ENCODE measurements at regions not wholly inside any gene's neighbourhood (a gene's known extent, or its start where the extent isn't known, plus 50 kb on each side); places are given as distances from the start of the nearest gene placed in this dataset.

DNA sequence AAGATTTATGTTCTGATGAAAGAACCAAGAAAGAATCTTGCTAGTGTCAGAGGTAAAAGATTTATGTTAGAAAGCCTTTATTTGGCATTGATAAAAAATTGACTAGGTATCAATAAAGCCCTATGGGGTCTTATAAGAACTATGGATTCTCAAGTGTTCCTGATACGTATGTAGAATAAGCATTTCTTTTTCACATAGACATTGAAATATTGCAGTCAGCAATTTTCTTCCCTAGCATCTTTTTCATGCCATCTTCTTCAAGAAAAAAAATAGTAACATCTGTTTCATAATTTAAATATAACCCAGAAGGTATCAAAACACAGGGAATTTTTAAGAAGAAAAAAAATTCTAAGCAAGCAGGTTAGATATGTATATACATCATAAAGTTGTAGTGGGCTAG lies 230.6 kb downstream of the CENPW start:
- no peaks in the 10 kb centered on the region for H3K27me3 Mint-ChIP-seq
- peaks cover 0 to 14% (median 8%) of the 10 kb centered on the region in 3 donors for H3K9me3 Mint-ChIP-seq
- Histone ChIP-seq H3K36me3 (ENCODE audit: control insufficient read depth in 2 of 2, extremely low read depth in 1 of 2, insufficient read depth in 1 of 2, low read length in 1 of 2) (no peaks in the 10 kb centered on the region), H3K27ac (ENCODE audit: low read length) (no peak overlapping the region), H3K4me3 (ENCODE audit: control insufficient read depth in 1 of 2, extremely low read depth in 1 of 2, low read length in 1 of 2) (no peak overlapping the region), H3K9me3 (no peaks in the 10 kb centered on the region), H3K27me3 (replicated peaks in 1 of 2; ENCODE audit: control insufficient read depth in 2 of 2, extremely low read depth in 1 of 2, insufficient read depth in 2 of 2, low read length in 1 of 2) (no peaks in the 10 kb centered on the region), H3K4me1 (ENCODE audit: control insufficient read depth in 1 of 2, extremely low read depth in 1 of 2, insufficient read depth in 2 of 2, low read length in 2 of 2) (no peaks in the 10 kb centered on the region)
- H3K4me3 Mint-ChIP-seq: no peak overlapping the region
- no peak for ATAC-seq (replicated peaks in 1 of 4)
- no peak for DNase-seq
- POLR2A ChIA-PET: no interaction called here
- CTCF ChIA-PET: no interaction called here
- no CpG with 5 or more reads among the region's 1 CpG for WGBS (ENCODE audit: insufficient coverage)
- H3K36me3 Mint-ChIP-seq: no peaks in the 10 kb centered on the region
- no peak overlapping the region for H3K27ac Mint-ChIP-seq
- no peaks in the 10 kb centered on the region for H3K4me1 Mint-ChIP-seq

DNA sequence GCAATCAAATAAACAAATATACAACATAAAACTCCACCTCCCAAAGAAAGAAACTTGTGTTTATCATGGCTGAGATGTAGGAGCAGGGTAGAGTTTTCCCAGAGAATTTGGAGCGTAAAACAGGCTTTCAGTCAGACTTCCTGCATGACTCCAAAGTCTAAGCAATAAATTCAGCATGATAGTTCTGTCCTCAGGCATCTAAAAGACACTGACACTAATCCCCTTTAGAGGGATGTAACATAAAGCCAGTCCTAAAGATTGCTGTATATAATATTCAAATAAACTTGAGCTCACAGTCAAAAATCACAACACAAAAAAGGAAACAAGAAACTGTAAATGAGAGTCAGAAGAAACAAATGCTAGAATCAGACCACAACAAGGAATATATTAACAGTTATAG lies 234.4 kb downstream of the CENPW start:
- DNase-seq (no peak), ATAC-seq (replicated peaks in 1 of 4) (no peak)
- Histone ChIP-seq H3K4me1 (ENCODE audit: control insufficient read depth in 1 of 2, extremely low read depth in 1 of 2, insufficient read depth in 2 of 2, low read length in 2 of 2) (no peaks in the 10 kb centered on the region), H3K36me3 (ENCODE audit: control insufficient read depth in 2 of 2, extremely low read depth in 1 of 2, insufficient read depth in 1 of 2, low read length in 1 of 2) (no peaks in the 10 kb centered on the region), H3K27me3 (replicated peaks in 1 of 2; ENCODE audit: control insufficient read depth in 2 of 2, extremely low read depth in 1 of 2, insufficient read depth in 2 of 2, low read length in 1 of 2) (no peaks in the 10 kb centered on the region), H3K4me3 (ENCODE audit: control insufficient read depth in 1 of 2, extremely low read depth in 1 of 2, low read length in 1 of 2) (no peak overlapping the region), H3K9me3 (no peaks in the 10 kb centered on the region), H3K27ac (ENCODE audit: low read length) (no peak overlapping the region)
- POLR2A ChIA-PET: interaction anchor here in 1 of 2 donors (0.7 kb wide), 1 partner anchor 138 kb away, joined by 6 read pairs; no protein-coding TSS in a partner anchor
- peaks cover 0 to 4% (median 3%) of the 10 kb centered on the region in 3 donors for H3K9me3 Mint-ChIP-seq
- H3K27ac Mint-ChIP-seq: no peak overlapping the region
- no peaks in the 10 kb centered on the region for H3K36me3 Mint-ChIP-seq
- no peaks in the 10 kb centered on the region for H3K27me3 Mint-ChIP-seq
- CTCF ChIA-PET: no interaction called here
- no peak overlapping the region for H3K4me3 Mint-ChIP-seq
- no CpG with 5 or more reads among the region's 1 CpG for WGBS (ENCODE audit: insufficient coverage)
- no peaks in the 10 kb centered on the region for H3K4me1 Mint-ChIP-seq

DNA sequence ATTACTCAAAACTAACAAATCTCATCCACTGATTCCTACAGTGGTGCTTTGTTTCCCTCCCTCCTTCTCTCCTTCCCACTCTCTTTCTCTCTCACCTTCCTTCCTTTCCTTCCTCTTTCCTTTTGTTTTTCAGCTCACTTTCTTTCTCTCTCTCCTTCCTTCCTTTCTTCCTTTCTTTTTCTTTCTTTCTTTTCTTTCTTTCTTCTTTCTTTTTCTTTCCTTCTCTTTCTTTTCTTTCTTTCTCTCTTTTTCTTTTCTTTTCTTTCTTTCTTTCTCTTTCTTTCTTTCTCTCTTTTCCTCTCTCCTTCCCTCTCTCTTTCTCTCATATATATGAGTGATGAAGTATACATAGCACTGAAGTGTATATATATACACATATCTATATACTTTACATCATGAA lies 241.4 kb downstream of the CENPW start:
- DNase-seq: no peak
- H3K9me3 Mint-ChIP-seq: peaks cover 0 to 3% (median 3%) of the 10 kb centered on the region in 3 donors
- H3K36me3 Mint-ChIP-seq: no peaks in the 10 kb centered on the region
- ChIA-PET POLR2A (interaction anchor here in 1 of 2 donors (0.6 kb wide), 1 partner anchor 104 kb away, joined by 4 read pairs; no protein-coding TSS in a partner anchor), CTCF (interaction anchor here in 1 of 2 donors (0.6 kb wide), 1 partner anchor 361 kb away, joined by 9 read pairs; no protein-coding TSS in a partner anchor)
- Histone ChIP-seq H3K27me3 (replicated peaks in 1 of 2; ENCODE audit: control insufficient read depth in 2 of 2, extremely low read depth in 1 of 2, insufficient read depth in 2 of 2, low read length in 1 of 2) (no peaks in the 10 kb centered on the region), H3K9me3 (no peaks in the 10 kb centered on the region), H3K4me3 (ENCODE audit: control insufficient read depth in 1 of 2, extremely low read depth in 1 of 2, low read length in 1 of 2) (no peak overlapping the region), H3K4me1 (ENCODE audit: control insufficient read depth in 1 of 2, extremely low read depth in 1 of 2, insufficient read depth in 2 of 2, low read length in 2 of 2) (no peaks in the 10 kb centered on the region), H3K27ac (ENCODE audit: low read length) (no peak overlapping the region), H3K36me3 (ENCODE audit: control insufficient read depth in 2 of 2, extremely low read depth in 1 of 2, insufficient read depth in 1 of 2, low read length in 1 of 2) (no peaks in the 10 kb centered on the region)
- H3K4me1 Mint-ChIP-seq: no peaks in the 10 kb centered on the region
- ATAC-seq (replicated peaks in 1 of 4): no peak
- no peaks in the 10 kb centered on the region for H3K27me3 Mint-ChIP-seq
- H3K4me3 Mint-ChIP-seq: no peak overlapping the region
- no peak overlapping the region for H3K27ac Mint-ChIP-seq

DNA sequence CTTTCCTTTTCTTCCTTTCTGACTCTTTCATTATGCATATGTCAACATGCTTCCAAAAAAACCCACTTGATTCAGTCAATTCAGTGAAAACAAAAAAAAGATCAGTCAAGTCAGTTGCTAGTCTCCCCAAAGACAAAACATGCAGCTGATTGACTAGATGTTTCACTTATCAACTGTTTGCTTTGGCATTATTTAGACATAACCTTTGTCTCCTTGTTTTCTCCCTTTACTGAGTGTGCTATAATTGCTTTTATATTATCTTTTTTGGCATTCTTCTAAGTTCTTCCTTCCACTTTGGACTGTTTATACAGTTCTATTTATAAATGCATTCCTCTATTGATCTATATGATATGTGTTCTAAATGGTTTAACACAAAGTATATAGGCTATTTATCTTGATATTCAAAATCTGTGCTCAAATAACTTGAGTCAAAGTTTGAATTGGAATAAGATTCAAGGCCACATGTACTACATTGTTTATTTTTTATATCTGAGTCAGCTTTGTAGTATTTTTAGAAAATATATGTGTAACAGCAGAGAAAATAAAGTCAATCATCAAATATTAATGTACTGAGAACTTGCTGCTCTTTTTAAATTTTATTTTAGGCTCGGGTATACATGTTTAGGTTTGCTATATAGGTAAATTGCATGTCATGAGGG lies 260.5 kb downstream of the CENPW start:
- Mint-ChIP-seq H3K27ac (no peak overlapping the region), H3K27me3 (no peaks in the 10 kb centered on the region), H3K9me3 (peaks cover 7 to 11% (median 8%) of the 10 kb centered on the region in 3 donors), H3K4me3 (no peak overlapping the region), H3K36me3 (no peaks in the 10 kb centered on the region), H3K4me1 (no peaks in the 10 kb centered on the region)
- ChIA-PET CTCF (no interaction called here), POLR2A (no interaction called here)
- Histone ChIP-seq H3K4me3 (ENCODE audit: control insufficient read depth in 1 of 2, extremely low read depth in 1 of 2, low read length in 1 of 2) (no peak overlapping the region), H3K36me3 (ENCODE audit: control insufficient read depth in 2 of 2, extremely low read depth in 1 of 2, insufficient read depth in 1 of 2, low read length in 1 of 2) (no peaks in the 10 kb centered on the region), H3K9me3 (no peaks in the 10 kb centered on the region), H3K4me1 (ENCODE audit: control insufficient read depth in 1 of 2, extremely low read depth in 1 of 2, insufficient read depth in 2 of 2, low read length in 2 of 2) (no peaks in the 10 kb centered on the region), H3K27me3 (replicated peaks in 1 of 2; ENCODE audit: control insufficient read depth in 2 of 2, extremely low read depth in 1 of 2, insufficient read depth in 2 of 2, low read length in 1 of 2) (no peaks in the 10 kb centered on the region), H3K27ac (ENCODE audit: low read length) (no peak overlapping the region)
- no CpG with 5 or more reads among the region's 1 CpG for WGBS (ENCODE audit: insufficient coverage)
- DNase-seq (no peak), ATAC-seq (replicated peaks in 1 of 4) (no peak)

DNA sequence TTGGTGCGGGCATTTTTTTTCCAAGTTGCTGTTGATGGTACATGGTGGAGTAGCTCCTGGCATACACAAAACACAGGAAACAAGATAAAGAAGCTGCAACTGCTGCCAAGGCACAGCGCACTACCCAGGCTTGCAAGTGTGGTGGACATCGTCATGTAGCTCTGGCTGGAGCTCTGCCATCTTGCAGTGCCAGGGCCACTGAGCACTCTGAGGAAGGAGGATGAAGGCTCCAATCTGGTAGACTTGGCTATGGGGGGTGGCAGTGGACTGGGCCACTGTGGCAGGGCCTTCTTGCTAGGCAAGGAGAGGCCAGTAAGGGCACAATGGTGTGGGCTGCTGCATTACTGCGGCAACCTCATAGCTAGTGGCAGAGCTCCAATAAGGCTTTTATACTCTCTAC lies 263.5 kb downstream of the CENPW start:
- Histone ChIP-seq H3K27me3 (replicated peaks in 1 of 2; ENCODE audit: control insufficient read depth in 2 of 2, extremely low read depth in 1 of 2, insufficient read depth in 2 of 2, low read length in 1 of 2) (no peaks in the 10 kb centered on the region), H3K4me3 (ENCODE audit: control insufficient read depth in 1 of 2, extremely low read depth in 1 of 2, low read length in 1 of 2) (no peak overlapping the region), H3K4me1 (ENCODE audit: control insufficient read depth in 1 of 2, extremely low read depth in 1 of 2, insufficient read depth in 2 of 2, low read length in 2 of 2) (no peaks in the 10 kb centered on the region), H3K27ac (ENCODE audit: low read length) (no peak overlapping the region), H3K36me3 (ENCODE audit: control insufficient read depth in 2 of 2, extremely low read depth in 1 of 2, insufficient read depth in 1 of 2, low read length in 1 of 2) (no peaks in the 10 kb centered on the region), H3K9me3 (no peaks in the 10 kb centered on the region)
- ChIA-PET CTCF (no interaction called here), POLR2A (no interaction called here)
- no peak for ATAC-seq (replicated peaks in 1 of 4)
- Mint-ChIP-seq H3K9me3 (peaks cover 2 to 12% (median 3%) of the 10 kb centered on the region in 3 donors), H3K27me3 (no peaks in the 10 kb centered on the region), H3K4me3 (no peak overlapping the region), H3K36me3 (no peaks in the 10 kb centered on the region), H3K4me1 (no peaks in the 10 kb centered on the region), H3K27ac (no peak overlapping the region)
- WGBS (ENCODE audit: insufficient coverage): 85% methylated on average over 3 of the region's 4 CpGs
- no peak for DNase-seq

DNA sequence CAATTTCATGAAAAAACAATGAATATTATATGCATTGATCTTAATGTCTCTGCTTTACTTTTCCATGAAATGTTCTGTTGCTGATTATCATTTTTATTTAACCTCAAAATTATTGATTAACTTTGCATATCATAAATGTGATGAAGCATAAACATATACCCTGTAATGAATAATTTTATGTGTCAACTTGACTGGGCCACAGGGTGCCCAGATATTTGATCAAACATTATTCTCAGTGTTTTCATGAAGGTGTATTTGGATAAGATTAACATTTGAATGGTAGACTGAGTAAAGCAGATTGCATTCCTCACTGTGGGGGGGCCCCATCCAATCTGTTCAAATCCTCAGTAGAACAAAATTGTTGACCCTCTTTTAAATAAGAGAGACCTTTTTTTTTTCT lies 265.2 kb downstream of the CENPW start:
- no peak overlapping the region for H3K4me3 Mint-ChIP-seq
- Histone ChIP-seq H3K27me3 (replicated peaks in 1 of 2; ENCODE audit: control insufficient read depth in 2 of 2, extremely low read depth in 1 of 2, insufficient read depth in 2 of 2, low read length in 1 of 2) (no peaks in the 10 kb centered on the region), H3K4me1 (ENCODE audit: control insufficient read depth in 1 of 2, extremely low read depth in 1 of 2, insufficient read depth in 2 of 2, low read length in 2 of 2) (no peaks in the 10 kb centered on the region), H3K27ac (ENCODE audit: low read length) (no peak overlapping the region), H3K9me3 (no peaks in the 10 kb centered on the region), H3K36me3 (ENCODE audit: control insufficient read depth in 2 of 2, extremely low read depth in 1 of 2, insufficient read depth in 1 of 2, low read length in 1 of 2) (no peaks in the 10 kb centered on the region), H3K4me3 (ENCODE audit: control insufficient read depth in 1 of 2, extremely low read depth in 1 of 2, low read length in 1 of 2) (no peak overlapping the region)
- no peak overlapping the region for H3K27ac Mint-ChIP-seq
- no peaks in the 10 kb centered on the region for H3K36me3 Mint-ChIP-seq
- H3K4me1 Mint-ChIP-seq: no peaks in the 10 kb centered on the region
- ChIA-PET CTCF (no interaction called here), POLR2A (no interaction called here)
- ATAC-seq (replicated peaks in 1 of 4) (no peak), DNase-seq (no peak)
- no peaks in the 10 kb centered on the region for H3K27me3 Mint-ChIP-seq
- H3K9me3 Mint-ChIP-seq: peaks cover 6 to 11% (median 6%) of the 10 kb centered on the region in 3 donors

DNA sequence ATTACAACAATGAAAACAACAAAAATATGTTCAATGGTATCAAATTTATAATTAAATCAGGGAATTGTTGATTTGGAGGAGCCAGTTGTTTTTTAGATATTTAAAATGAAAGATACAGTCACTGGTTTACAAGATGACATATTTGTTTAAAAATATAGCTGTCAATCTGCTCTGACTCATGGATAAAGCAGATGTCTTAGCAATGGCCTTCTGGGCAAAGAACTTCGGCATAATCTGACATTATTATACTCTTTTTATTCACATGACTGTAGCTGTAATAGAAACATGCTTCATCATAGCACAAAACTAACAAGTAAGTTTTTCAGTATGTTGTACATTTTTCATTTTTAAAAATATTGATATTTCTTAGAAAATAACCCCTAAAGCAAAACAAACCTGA lies 267.4 kb downstream of the CENPW start:
- no peak overlapping the region for H3K27ac Mint-ChIP-seq
- ChIA-PET CTCF (no interaction called here), POLR2A (no interaction called here)
- no peaks in the 10 kb centered on the region for H3K36me3 Mint-ChIP-seq
- H3K4me3 Mint-ChIP-seq: no peak overlapping the region
- Histone ChIP-seq H3K36me3 (ENCODE audit: control insufficient read depth in 2 of 2, extremely low read depth in 1 of 2, insufficient read depth in 1 of 2, low read length in 1 of 2) (no peaks in the 10 kb centered on the region), H3K27ac (ENCODE audit: low read length) (no peak overlapping the region), H3K4me1 (ENCODE audit: control insufficient read depth in 1 of 2, extremely low read depth in 1 of 2, insufficient read depth in 2 of 2, low read length in 2 of 2) (no peaks in the 10 kb centered on the region), H3K4me3 (ENCODE audit: control insufficient read depth in 1 of 2, extremely low read depth in 1 of 2, low read length in 1 of 2) (no peak overlapping the region), H3K9me3 (no peaks in the 10 kb centered on the region), H3K27me3 (replicated peaks in 1 of 2; ENCODE audit: control insufficient read depth in 2 of 2, extremely low read depth in 1 of 2, insufficient read depth in 2 of 2, low read length in 1 of 2) (no peaks in the 10 kb centered on the region)
- H3K9me3 Mint-ChIP-seq: peaks cover 5 to 12% (median 12%) of the 10 kb centered on the region in 3 donors
- no peaks in the 10 kb centered on the region for H3K27me3 Mint-ChIP-seq
- no peak for DNase-seq
- no peak for ATAC-seq (replicated peaks in 1 of 4)
- no CpG with 5 or more reads among the region's 1 CpG for WGBS (ENCODE audit: insufficient coverage)
- no peaks in the 10 kb centered on the region for H3K4me1 Mint-ChIP-seq
